ENCODE measurements at regions not wholly inside any gene's neighbourhood (a gene's known extent, or its start where the extent isn't known, plus 50 kb on each side); places are given as distances from the start of the nearest gene placed in this dataset.
"Not testable (repeated sequence)": the region's sequence is repeated elsewhere in the genome, so short reads cannot be mapped to it uniquely, and the experiment has no call there.

DNA sequence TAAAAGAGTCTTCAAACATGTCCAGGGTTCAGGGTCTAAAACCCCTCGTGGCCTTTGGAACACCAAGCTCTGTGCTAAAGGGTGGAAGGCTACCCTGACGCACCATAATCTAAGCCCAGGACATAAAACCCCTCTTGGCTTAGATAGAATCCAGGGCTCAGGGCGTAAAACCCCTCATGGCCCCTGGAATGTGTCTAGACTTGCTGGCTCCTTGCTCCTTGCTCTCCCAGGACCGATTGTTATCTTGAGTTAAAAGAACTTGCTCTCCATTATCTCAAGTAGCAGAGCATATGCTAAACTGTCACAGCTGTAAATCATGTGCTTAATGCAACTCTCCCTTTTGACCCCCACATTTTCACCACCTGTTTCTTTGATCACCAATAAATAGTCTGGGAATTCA lies 758.1 kb upstream of the SLC8A1 start:
- TF ChIP-seq, protein P1, sequence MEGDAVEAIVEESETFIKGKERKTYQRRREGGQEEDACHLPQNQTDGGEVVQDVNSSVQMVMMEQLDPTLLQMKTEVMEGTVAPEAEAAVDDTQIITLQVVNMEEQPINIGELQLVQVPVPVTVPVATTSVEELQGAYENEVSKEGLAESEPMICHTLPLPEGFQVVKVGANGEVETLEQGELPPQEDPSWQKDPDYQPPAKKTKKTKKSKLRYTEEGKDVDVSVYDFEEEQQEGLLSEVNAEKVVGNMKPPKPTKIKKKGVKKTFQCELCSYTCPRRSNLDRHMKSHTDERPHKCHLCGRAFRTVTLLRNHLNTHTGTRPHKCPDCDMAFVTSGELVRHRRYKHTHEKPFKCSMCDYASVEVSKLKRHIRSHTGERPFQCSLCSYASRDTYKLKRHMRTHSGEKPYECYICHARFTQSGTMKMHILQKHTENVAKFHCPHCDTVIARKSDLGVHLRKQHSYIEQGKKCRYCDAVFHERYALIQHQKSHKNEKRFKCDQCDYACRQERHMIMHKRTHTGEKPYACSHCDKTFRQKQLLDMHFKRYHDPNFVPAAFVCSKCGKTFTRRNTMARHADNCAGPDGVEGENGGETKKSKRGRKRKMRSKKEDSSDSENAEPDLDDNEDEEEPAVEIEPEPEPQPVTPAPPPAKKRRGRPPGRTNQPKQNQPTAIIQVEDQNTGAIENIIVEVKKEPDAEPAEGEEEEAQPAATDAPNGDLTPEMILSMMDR (conservative IDR thresholded peaks at IDR 0.05) = not testable (repeated sequence)
- TF ChIP-seq ZFX (IDR thresholded peaks at IDR 0.05) = not testable (repeated sequence)
